GM12892 (cell line): ENCODE measurements at regions not wholly inside any gene's neighbourhood (a gene's known extent, or its start where the extent isn't known, plus 50 kb on each side); places are given as distances from the start of the nearest gene placed in this dataset.

ENCODE experiments used
- POLR2A ChIP-seq: IDR thresholded peaks from 2 replicates; pipeline ENCODE4 v1.6.1; 2011; ENCODE audit warnings: low read depth, low read length, control low read depth
- POLR2AphosphoS5 ChIP-seq: IDR thresholded peaks from 2 replicates; pipeline ENCODE4 v1.6.1; 2011; ENCODE audit warnings: low read depth, low read length, control low read depth

GRCh38 chr2:128646691-128647090 is 328.0 kb upstream of the HS6ST1 start:
- TF ChIP-seq POLR2A (no peak), POLR2AphosphoS5 (no peak)
